OCI-LY7 (cell line): ENCODE measurements at regions not wholly inside any gene's neighbourhood (a gene's known extent, or its start where the extent isn't known, plus 50 kb on each side); places are given as distances from the start of the nearest gene placed in this dataset.
A peak's percentile ranks its signal among the peaks of the same experiment; 100 is the strongest.

Experiments used
- BruUV-seq: library from RNA; stranded (reverse); fragments of 400-500 nt; replicated peaks from 2 replicates; lab custom pipeline; 2021; lab: Mats Ljungman, UMichigan
- CTCF ChIA-PET: fragments of 300-600 bp; sonication (Branson Sonifier 250); formaldehyde crosslinking; loops from one replicate; lab custom pipeline; 2022; ENCODE audit warnings: antibody characterized with exemption; ENCODE audit not compliant: unreplicated experiment; lab: Charles Lee
- POLR2A ChIA-PET: fragments of 300-600 bp; sonication (Branson Sonifier 250); formaldehyde crosslinking; loops from one replicate; lab custom pipeline; 2022; ENCODE audit warnings: antibody characterized with exemption; lab: Charles Lee
- DNase-seq: peaks from one replicate; pipeline ENCODE4 v3.0.0-alpha.2; 2015; ENCODE audit warnings: low spot score
- H2AFZ ChIP-seq: fragments of 200-600 bp; sonication (generic), shearing (Covaris generic); 2 replicates; pipeline ENCODE4 v1.6.1; 2014; ENCODE audit warnings: mild to moderate bottlenecking, antibody characterized with exemption, low read length, moderate library complexity
- H3K27ac ChIP-seq: fragments of 200-600 bp; sonication (generic); 2 replicates; pipeline ENCODE4 v1.5.1; 2014; ENCODE audit warnings: mixed run types, low read depth, mild to moderate bottlenecking, moderate library complexity, low read length, inconsistent platforms; ENCODE audit not compliant: poor library complexity, severe bottlenecking
- H3K36me3 ChIP-seq: fragments of 200-600 bp; sonication (generic); 2 replicates; pipeline ENCODE4 v1.6.1; 2014; ENCODE audit warnings: mild to moderate bottlenecking, antibody characterized with exemption, low read length, moderate library complexity, mixed read lengths; ENCODE audit not compliant: insufficient read depth
- H3K4me1 ChIP-seq: fragments of 200-600 bp; sonication (generic); 2 replicates; pipeline ENCODE4 v1.5.1; 2014; ENCODE audit warnings: mild to moderate bottlenecking, low read length; ENCODE audit not compliant: insufficient read depth, poor library complexity, severe bottlenecking
- H3K4me2 ChIP-seq: fragments of 200-600 bp; sonication (generic); 2 replicates; pipeline ENCODE4 v1.6.1; 2014; ENCODE audit warnings: mild to moderate bottlenecking, low read length
- H3K4me3 ChIP-seq: fragments of 200-600 bp; sonication (generic); 2 replicates; pipeline ENCODE4 v1.5.1; 2014; ENCODE audit warnings: mild to moderate bottlenecking, low read depth, low read length; ENCODE audit not compliant: poor library complexity, severe bottlenecking
- H3K79me2 ChIP-seq: fragments of 200-600 bp; sonication (generic); 2 replicates; pipeline ENCODE4 v1.6.1; 2016; ENCODE audit warnings: low read depth, mild to moderate bottlenecking, low read length, moderate library complexity, mixed read lengths; ENCODE audit not compliant: insufficient read depth
- H3K9me2 ChIP-seq: fragments of 200-600 bp; sonication (generic); 2 replicates; pipeline ENCODE4 v1.6.1; 2016; ENCODE audit warnings: mild to moderate bottlenecking, low read length, mixed read lengths; ENCODE audit not compliant: insufficient read depth
- H3K9me3 ChIP-seq: fragments of 200-600 bp; sonication (generic); 2 replicates; pipeline ENCODE4 v1.6.1; 2014; ENCODE audit warnings: mild to moderate bottlenecking, mixed run types, low read length, mixed read lengths
- H4K20me1 ChIP-seq: fragments of 200-600 bp; sonication (generic); 2 replicates; pipeline ENCODE4 v1.6.1; 2014; ENCODE audit warnings: mild to moderate bottlenecking, antibody characterized with exemption, low read length, moderate library complexity, mixed read lengths; ENCODE audit not compliant: insufficient read depth
- CTCF ChIP-seq: fragments of 200-600 bp; sonication (generic); conservative IDR thresholded peaks from 2 replicates; pipeline ENCODE4 v1.5.1; 2014; ENCODE audit warnings: mild to moderate bottlenecking, antibody characterized with exemption, low read length, moderate library complexity, mixed read lengths
- EZH2phosphoT487 ChIP-seq: fragments of 200-600 bp; sonication (generic); IDR thresholded peaks from 2 replicates; pipeline ENCODE4 v1.6.1; 2018; ENCODE audit warnings: low read depth, borderline replicate concordance, mild to moderate bottlenecking, mixed run types, antibody characterized with exemption, low read length, moderate library complexity, mixed read lengths
- intact Hi-C: fragments of 100-400 bp; cut with micrococcal nuclease; formaldehyde crosslinking; loops from one replicate; pipeline ENCODE4 v1.10.0; 2022; ENCODE audit not compliant: unreplicated experiment

- Histone ChIP-seq H3K4me1 (peaks cover 38% of the 10 kb centered on the region), H3K27ac (peak overlapping the region; percentile 25), H3K4me3 (no peak overlapping the region), H4K20me1 (no peaks in the 10 kb centered on the region), H2AFZ (peak overlapping the region; percentile 7; the same call in 1 of the 2 replicates), H3K79me2 (no peaks in the 10 kb centered on the region), H3K36me3 (peaks cover 28% of the 10 kb centered on the region), H3K9me3 (peaks cover 59% of the 10 kb centered on the region), H3K9me2 (no peaks in the 10 kb centered on the region), H3K4me2 (peak overlapping the region; percentile 27)
- no peak for DNase-seq
- ChIA-PET POLR2A (interaction anchor here (0.7 kb wide), 2 partner anchors 211 to 436 kb away, joined by 4 read pairs; no protein-coding TSS in a partner anchor), CTCF (no interaction called here)
- intact Hi-C loops = loop anchor here (5.0 kb wide), 1 partner anchor 45 kb away; no protein-coding TSS in a partner anchor
- no peak for TF ChIP-seq CTCF
- TF ChIP-seq EZH2phosphoT487 = no peak
- BruUV-seq = no TSS peak
Measured at GRCh38 chr7:136312592-136312991, 335.4 kb upstream of the MTPN start.

GRCh38 chr7:136309407-136309806 is 332.2 kb upstream of the MTPN start:
- H3K4me2 ChIP-seq = no peak overlapping the region
- ChIA-PET CTCF (no interaction called here), POLR2A (no interaction called here)
- DNase-seq = peak; percentile 68
- no peak overlapping the region for H3K4me3 ChIP-seq
- no peaks in the 10 kb centered on the region for H4K20me1 ChIP-seq
- peaks cover 32% of the 10 kb centered on the region for H3K36me3 ChIP-seq
- H3K9me3 ChIP-seq = peaks cover 76% of the 10 kb centered on the region
- no peaks in the 10 kb centered on the region for H3K9me2 ChIP-seq
- no peaks in the 10 kb centered on the region for H3K79me2 ChIP-seq
- H3K4me1 ChIP-seq = peaks cover 38% of the 10 kb centered on the region
- no peak for TF ChIP-seq EZH2phosphoT487
- TF ChIP-seq CTCF = no peak
- no TSS peak for BruUV-seq
- intact Hi-C loops = no loop called here
- 0 out of 2 replicates have a peak overlapping the region, but pooled peaks have one; percentile 10 for H2AFZ ChIP-seq
- peak overlapping the region; percentile 36 for H3K27ac ChIP-seq

- POLR2A ChIA-PET = no interaction called here
- no peak overlapping the region for H3K27ac ChIP-seq
- H2AFZ ChIP-seq = no peak overlapping the region
- H3K4me1 ChIP-seq = peaks cover 32% of the 10 kb centered on the region
- H3K9me3 ChIP-seq = peaks cover 72% of the 10 kb centered on the region
- H3K9me2 ChIP-seq = no peaks in the 10 kb centered on the region
- no TSS peak for BruUV-seq
- no peak overlapping the region for H3K4me3 ChIP-seq
- H4K20me1 ChIP-seq = no peaks in the 10 kb centered on the region
- DNase-seq = peak; percentile 33
- H3K36me3 ChIP-seq = peaks cover 36% of the 10 kb centered on the region
- H3K4me2 ChIP-seq = no peak overlapping the region
- no peaks in the 10 kb centered on the region for H3K79me2 ChIP-seq
- intact Hi-C loops = no loop called here
- no peak for TF ChIP-seq EZH2phosphoT487
- no peak for TF ChIP-seq CTCF
- CTCF ChIA-PET = no interaction called here
Measured at GRCh38 chr7:136308230-136308629, 331.1 kb upstream of the MTPN start.
